ENCODE measurements at regions not wholly inside any gene's neighbourhood (a gene's known extent, or its start where the extent isn't known, plus 50 kb on each side); places are given as distances from the start of the nearest gene placed in this dataset.

- TF ChIP-seq ELF4 (IDR thresholded peaks at IDR 0.05), result no peak
- no peak for TF ChIP-seq FOXA1 (IDR thresholded peaks at IDR 0.05)
- TF ChIP-seq ARNT (IDR thresholded peaks at IDR 0.05), result no peak
- no peak for TF ChIP-seq SP1 (IDR thresholded peaks at IDR 0.05)
- no peak for TF ChIP-seq HDGF (IDR thresholded peaks at IDR 0.05; ENCODE audit: borderline replicate concordance)
- no peak for TF ChIP-seq TARDBP (IDR thresholded peaks at IDR 0.05)
Measured at GRCh38 chr10:105969884-105970377, 1194.6 kb downstream of the SORCS1 start.

Data from HEK293T (cell line).